ENCODE measurements at regions not wholly inside any gene's neighbourhood (a gene's known extent, or its start where the extent isn't known, plus 50 kb on each side); places are given as distances from the start of the nearest gene placed in this dataset.
"Not testable (repeated sequence)": the region's sequence is repeated elsewhere in the genome, so short reads cannot be mapped to it uniquely, and the experiment has no call there.

DNA sequence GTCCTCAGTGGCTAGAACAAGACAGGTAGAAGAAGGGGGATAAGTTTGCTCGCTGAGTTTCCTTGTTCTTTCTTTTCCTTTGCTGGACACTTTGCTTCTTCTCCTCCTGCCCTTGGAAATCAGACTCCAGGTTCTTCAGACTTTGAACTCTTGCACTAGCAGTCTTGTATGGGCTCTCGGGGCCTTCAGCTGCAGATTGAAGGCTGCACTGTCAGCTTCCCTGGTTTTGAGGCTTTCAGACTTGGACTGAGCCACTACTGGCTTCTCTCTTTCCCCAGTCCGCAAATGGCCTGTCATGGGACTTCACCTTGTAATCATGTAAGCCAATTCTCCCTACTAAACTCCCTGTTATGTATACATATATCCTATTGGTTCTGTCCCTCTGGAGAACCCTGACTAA lies 379.8 kb downstream of the NDFIP2 start:
- DNase-seq = no peak

DNA sequence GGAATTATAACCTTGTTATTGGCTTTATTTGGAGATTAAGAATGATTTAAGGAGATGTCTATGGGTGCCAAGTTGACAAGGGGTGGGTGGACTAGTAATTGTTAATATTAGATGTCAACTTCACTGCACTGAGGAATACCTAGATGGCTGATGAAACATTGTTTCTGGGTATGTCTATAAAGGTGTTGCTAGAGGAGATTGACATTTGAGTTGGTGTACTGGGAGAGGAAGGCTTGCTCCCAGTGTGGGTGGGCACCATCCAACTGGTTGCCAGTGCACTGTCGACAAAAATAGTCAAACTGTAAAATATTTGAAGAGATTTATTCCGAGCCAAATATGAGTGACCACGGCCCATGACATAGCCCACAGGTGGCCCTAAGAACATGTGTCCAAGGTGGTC lies 378.8 kb downstream of the NDFIP2 start:
- DNase-seq = no peak

- no peak for DNase-seq
Observed at GRCh38 chr13:79853251-79853650, 372.3 kb downstream of the NDFIP2 start.

- no peak for DNase-seq
Observed at GRCh38 chr13:79851318-79851717, 370.4 kb downstream of the NDFIP2 start.

DNA sequence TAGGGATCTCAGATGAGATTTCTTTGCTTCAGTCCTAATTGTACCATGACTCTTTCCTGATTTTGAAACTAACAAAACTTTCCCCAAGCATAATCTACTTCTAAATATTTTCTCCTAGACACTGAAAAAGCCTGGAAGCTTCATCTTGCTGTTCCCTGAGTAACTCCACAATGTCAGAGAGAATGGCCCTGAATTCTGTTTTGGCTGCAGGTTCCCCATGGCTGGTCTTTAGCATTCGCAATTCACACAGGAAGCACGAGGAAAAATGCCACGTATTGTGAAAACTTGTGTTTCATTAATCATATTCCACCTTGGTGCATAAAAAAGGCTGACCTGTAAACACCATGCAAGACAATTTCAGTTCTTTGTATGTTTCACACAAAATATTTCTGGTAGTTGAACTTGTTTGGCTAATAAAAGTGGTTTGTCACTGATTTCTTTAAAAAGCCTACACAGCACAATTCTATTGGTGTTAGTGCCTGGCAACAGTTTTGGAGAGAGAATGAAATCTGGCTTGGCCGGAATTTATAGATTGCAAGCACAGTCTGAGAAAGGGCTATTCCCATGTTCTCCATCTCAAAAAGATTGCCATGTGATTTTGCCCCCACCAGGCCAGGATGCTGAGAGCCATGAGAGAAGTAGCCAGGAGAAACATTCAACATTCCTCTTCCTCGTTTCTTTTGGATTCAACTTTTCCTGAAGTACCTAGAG lies 367.1 kb downstream of the NDFIP2 start:
- DNase-seq = no peak

GRCh38 chr13:79846386-79846785 lies 365.4 kb downstream of the NDFIP2 start:
- DNase-seq = no peak

DNA sequence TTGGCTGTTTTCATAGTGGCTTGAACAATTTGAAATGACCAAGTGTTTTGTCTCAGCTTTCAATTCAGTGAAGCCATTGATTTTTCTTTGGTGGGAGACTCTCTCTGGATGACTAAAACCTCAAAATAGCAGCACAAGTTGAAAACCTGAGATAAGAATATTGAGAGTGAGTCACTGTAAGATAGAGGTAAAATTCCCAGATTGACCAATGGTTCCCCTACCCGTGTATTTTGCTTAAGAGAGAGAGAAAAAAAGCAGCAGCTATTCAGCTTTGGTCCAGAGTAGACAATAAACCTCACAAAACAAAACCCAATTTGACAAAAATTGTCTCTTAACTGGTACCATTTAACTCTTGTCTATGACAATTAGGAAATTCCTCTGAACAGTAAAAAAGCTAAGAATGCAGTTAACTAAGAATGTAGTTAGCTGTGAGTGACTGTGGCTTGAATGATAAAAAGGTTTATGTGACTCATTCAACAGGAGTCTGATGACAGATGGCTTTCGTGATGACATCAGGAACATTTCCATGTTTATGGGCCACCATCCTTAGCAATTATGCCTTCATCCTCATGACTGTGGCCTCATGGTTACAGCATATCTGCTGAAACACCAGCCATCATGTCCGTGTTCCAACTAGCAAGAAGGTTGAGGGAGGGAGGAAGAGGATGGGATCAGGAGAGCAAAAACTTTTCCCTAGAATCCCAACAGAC lies 356.9 kb downstream of the NDFIP2 start:
- DNase-seq = no peak

- DNase-seq = not testable (repeated sequence)
Observed at GRCh38 chr13:79836121-79836520, 355.2 kb downstream of the NDFIP2 start.

GRCh38 chr13:79834876-79835275 lies 353.9 kb downstream of the NDFIP2 start:
- no peak for DNase-seq

GRCh38 chr13:79833991-79834390 lies 353.0 kb downstream of the NDFIP2 start:
- no peak for DNase-seq

- no peak for DNase-seq
Observed at GRCh38 chr13:79831556-79831955, 350.6 kb downstream of the NDFIP2 start.

DNA sequence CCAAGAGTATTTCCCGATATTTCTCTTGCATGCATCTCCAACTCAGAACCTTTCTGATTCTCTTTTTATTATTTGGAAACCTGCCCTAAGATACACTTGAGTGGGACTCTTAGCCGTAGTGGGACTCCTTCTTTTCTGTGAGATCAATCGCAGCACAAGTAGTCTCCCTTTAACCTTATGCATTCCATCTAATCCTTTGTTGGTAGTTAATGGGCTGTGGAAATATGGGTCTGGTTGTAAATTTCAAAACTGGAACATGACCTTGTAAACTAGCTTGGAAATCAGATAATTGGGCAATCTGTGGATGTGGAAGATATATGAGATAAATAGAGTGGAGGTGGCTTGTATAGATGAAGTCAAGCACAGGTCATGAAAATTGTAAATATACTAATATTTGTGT lies 350.0 kb downstream of the NDFIP2 start:
- DNase-seq = no peak

GRCh38 chr13:79830426-79830825 lies 349.5 kb downstream of the NDFIP2 start:
- DNase-seq = no peak

DNA sequence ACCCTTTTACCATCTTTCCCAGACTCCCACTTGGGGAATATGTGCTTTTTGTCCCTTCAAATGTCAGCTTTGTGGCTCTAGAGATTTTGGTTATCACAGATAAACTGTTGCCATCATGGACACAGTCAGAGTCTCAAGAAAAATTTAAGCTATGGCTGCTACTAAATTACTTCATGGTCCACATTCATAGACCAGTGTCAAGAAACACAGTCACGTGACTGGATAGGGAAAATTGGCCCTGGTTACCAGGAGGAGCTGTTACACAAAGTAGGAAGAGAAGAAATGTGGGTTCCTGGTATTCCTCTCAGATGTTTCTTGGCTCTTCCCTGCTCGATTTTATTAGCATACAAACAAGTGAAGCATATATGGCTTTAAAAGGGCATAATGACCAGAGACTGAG lies 348.9 kb downstream of the NDFIP2 start:
- DNase-seq = no peak

DNA sequence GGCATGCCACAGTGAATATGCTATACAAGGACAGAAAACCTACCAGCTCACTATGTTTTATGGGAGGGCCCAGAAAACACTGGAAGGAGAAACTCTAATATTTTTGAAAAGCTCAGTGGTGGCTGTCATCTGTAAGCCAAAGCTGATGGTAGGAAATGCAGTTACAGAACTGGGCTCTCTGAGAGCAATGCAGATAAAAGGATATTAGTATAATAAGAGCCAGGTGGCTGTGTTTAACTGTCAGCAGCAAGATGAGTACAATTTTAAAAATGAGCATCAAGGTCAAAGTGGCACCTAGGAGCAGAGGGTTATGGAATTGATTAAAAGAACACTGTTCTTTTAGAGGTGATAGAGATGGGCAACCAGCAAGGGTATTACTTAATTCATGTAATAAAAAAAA lies 345.0 kb downstream of the NDFIP2 start:
- no peak for DNase-seq

DNA sequence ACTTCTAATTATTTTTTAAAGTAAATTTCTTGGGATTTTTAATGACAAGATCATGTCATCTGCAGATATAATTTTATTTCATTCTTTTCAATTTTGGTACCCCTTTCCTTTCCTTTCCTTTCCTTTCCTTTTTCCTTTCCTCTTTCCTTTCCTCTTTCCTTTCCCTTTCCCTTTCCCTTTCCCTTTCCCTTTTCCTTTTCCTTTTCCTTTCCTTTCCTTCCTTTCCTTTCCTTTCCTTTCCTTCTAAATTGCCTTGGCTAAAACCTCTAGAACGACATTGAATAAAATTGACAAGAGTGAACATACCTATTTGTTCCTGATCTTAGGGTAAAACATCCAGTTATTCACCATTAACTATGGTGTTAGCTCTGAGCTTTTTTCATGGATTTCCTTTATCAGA lies 334.1 kb downstream of the NDFIP2 start:
- DNase-seq = no peak

DNA sequence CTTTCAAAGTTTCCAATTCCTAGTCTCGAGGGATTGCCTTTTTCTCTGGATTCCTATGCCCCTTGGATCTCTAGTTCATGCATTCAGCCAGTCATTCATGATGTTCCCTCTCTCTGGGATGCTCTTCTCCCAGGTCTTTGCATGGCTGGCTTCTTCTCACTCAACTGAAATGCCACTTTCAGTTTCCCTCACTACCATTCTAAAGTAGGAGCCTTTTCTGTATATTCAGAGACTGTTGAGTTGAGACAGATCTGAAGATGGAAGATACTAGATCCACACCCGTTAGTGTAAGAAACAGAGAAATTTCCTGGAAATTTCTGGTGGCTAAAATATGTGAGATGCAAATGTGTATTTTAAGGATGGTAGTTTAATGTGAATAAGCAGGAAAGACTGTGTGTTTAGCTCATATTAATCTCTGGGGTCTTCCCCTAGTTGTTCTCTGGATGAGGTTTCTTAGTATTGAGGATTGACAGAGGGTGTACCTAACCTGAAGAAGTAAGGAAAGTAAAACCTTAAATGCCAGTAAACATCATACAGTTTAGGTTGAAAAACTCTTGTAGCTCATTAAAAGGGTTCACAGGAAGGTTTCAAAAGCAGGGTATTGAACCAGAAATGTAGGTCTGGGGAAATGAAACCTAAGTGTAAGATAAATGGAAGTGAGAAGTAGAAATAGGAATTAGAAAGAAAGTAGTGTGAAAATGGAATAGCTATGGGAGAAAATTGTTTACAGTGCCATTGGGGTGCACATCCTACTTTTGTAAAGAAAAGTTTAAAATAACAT lies 331.3 kb downstream of the NDFIP2 start:
- no peak for DNase-seq

DNA sequence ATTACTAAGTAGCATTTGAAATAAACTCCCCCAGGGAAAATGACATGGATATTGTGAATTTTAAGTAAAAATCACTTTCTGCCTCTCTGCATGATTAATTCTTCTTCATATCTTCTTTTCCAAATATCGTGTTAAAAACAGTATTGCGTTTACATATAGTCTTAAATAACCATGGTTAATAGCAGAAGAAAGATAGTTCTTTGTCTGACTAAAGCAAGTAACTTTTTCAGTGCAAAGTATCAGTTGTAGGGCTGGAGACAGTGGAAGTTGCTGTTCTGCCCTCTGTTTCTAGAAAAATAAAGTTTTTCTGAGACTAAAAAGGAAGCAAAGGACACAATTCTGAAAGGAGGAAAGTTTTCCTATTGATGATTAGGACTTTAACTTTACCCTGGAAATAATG lies 330.2 kb downstream of the NDFIP2 start:
- DNase-seq = no peak

DNA sequence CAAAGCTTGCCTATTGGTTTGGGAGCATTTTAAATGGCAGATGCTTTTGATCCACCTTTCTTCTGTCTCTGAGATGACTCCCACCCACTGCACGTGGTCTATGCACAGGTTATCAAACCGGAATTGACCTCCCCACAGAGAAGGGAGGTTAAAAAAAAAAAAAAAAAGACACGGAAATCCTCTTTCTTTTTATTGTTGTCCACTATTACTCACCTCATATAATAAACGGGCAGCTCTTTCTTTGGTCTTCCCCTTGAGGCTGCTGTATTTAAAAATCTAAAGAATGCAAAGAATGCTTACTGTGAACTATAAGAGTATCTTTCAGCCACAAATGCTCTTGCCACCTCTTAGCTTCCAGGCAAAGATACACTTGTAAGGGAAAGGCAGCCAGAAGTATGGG lies 329.7 kb downstream of the NDFIP2 start:
- no peak for DNase-seq

GRCh38 chr13:79810018-79810417 lies 329.1 kb downstream of the NDFIP2 start:
- no peak for DNase-seq

- DNase-seq = no peak
Observed at GRCh38 chr13:79808475-79808874, 327.5 kb downstream of the NDFIP2 start.

- no peak for DNase-seq
Observed at GRCh38 chr13:79807554-79807953, 326.6 kb downstream of the NDFIP2 start.

- no peak for DNase-seq
Observed at GRCh38 chr13:79806821-79807220, 325.9 kb downstream of the NDFIP2 start.

DNA sequence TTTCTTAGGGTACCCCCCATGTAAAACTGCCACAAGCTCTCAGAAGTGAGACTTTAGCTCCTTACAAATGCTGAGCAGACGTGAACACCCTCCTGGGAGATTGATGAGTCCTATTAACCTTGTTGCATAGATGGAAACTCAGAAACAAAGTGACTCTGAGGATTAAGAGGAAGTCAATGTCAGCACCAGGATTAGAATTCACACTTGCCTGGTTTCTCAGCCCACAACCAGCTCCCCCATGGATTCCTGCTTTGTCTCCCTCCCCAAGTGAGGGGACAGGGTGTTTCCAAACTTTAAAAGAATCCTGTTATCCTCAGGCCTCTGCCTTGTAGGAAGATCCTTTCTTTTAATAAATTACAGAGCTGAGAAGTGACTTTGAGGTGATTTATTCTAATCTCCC lies 324.4 kb downstream of the NDFIP2 start:
- no peak for DNase-seq
